ENCODE measurements at regions not wholly inside any gene's neighbourhood (a gene's known extent, or its start where the extent isn't known, plus 50 kb on each side); places are given as distances from the start of the nearest gene placed in this dataset.

- H3K4me2 ChIP-seq (ENCODE audit: low read length), result no peak overlapping the region
- H3K36me3 ChIP-seq (ENCODE audit: control insufficient read depth in 1 of 2, insufficient read depth in 2 of 2, low read length in 2 of 2), result no peaks in the 10 kb centered on the region
- no TSS peak for BruUV-seq (replicated peaks)
- intact Hi-C loops (cut with micrococcal nuclease), result no loop called here
- H2AFZ ChIP-seq (ENCODE audit: low read depth, low read length, poor library complexity, severe bottlenecking), result no peak overlapping the region
- CTCF ChIA-PET, result no interaction called here
- H4K20me1 ChIP-seq (ENCODE audit: insufficient read depth), result no peaks in the 10 kb centered on the region
- H3K79me2 ChIP-seq (ENCODE audit: insufficient read depth, low read length), result no peaks in the 10 kb centered on the region
- H3K4me3 ChIP-seq (replicated peaks in 1 of 2; ENCODE audit: low read depth in 1 of 2, low read length in 2 of 2), result no peak overlapping the region
- DNase-seq (ENCODE audit: low read depth, low spot score), result no peak
- no peaks in the 10 kb centered on the region; a peak in 2 of 4 replicates for H3K9me3 ChIP-seq (ENCODE audit: control insufficient read depth in 1 of 2, insufficient read depth in 1 of 2, low read depth in 1 of 2, low read length in 2 of 2)
- H3K9me2 ChIP-seq (ENCODE audit: insufficient read depth), result no peaks in the 10 kb centered on the region
- TF ChIP-seq, protein P1, sequence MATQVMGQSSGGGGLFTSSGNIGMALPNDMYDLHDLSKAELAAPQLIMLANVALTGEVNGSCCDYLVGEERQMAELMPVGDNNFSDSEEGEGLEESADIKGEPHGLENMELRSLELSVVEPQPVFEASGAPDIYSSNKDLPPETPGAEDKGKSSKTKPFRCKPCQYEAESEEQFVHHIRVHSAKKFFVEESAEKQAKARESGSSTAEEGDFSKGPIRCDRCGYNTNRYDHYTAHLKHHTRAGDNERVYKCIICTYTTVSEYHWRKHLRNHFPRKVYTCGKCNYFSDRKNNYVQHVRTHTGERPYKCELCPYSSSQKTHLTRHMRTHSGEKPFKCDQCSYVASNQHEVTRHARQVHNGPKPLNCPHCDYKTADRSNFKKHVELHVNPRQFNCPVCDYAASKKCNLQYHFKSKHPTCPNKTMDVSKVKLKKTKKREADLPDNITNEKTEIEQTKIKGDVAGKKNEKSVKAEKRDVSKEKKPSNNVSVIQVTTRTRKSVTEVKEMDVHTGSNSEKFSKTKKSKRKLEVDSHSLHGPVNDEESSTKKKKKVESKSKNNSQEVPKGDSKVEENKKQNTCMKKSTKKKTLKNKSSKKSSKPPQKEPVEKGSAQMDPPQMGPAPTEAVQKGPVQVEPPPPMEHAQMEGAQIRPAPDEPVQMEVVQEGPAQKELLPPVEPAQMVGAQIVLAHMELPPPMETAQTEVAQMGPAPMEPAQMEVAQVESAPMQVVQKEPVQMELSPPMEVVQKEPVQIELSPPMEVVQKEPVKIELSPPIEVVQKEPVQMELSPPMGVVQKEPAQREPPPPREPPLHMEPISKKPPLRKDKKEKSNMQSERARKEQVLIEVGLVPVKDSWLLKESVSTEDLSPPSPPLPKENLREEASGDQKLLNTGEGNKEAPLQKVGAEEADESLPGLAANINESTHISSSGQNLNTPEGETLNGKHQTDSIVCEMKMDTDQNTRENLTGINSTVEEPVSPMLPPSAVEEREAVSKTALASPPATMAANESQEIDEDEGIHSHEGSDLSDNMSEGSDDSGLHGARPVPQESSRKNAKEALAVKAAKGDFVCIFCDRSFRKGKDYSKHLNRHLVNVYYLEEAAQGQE (IDR thresholded peaks at IDR 0.05; ENCODE audit: low read depth), result no peak
- TF ChIP-seq SIN3A (IDR thresholded peaks at IDR 0.05; ENCODE audit: low read depth) (no peak), ZNF274 (IDR thresholded peaks at IDR 0.05; ENCODE audit: low read depth, low read length) (no peak), JUND (IDR thresholded peaks at IDR 0.05) (no peak), SRF (IDR thresholded peaks at IDR 0.05; ENCODE audit: low read depth) (no peak), SP1 (IDR thresholded peaks at IDR 0.05; ENCODE audit: low read depth) (no peak), EZH2phosphoT487 (IDR thresholded peaks at IDR 0.05; ENCODE audit: borderline replicate concordance) (no peak), EZH2 (IDR thresholded peaks at IDR 0.05) (no peak), CBX3 (IDR thresholded peaks at IDR 0.05; ENCODE audit: low read depth) (no peak), ZBTB33 (IDR thresholded peaks at IDR 0.05; ENCODE audit: extremely low read depth, insufficient replicate concordance, low read length) (no peak), POLR2A (IDR thresholded peaks at IDR 0.05; ENCODE audit: borderline replicate concordance, extremely low read depth, insufficient read depth, insufficient read length) (no peak), YY1 (IDR thresholded peaks at IDR 0.05; ENCODE audit: extremely low read depth, insufficient replicate concordance, low read depth, low read length) (no peak)
- TF ChIP-seq, protein P2, sequence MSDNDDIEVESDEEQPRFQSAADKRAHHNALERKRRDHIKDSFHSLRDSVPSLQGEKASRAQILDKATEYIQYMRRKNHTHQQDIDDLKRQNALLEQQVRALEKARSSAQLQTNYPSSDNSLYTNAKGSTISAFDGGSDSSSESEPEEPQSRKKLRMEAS (IDR thresholded peaks at IDR 0.05), result no peak
- TF ChIP-seq, protein P3, sequence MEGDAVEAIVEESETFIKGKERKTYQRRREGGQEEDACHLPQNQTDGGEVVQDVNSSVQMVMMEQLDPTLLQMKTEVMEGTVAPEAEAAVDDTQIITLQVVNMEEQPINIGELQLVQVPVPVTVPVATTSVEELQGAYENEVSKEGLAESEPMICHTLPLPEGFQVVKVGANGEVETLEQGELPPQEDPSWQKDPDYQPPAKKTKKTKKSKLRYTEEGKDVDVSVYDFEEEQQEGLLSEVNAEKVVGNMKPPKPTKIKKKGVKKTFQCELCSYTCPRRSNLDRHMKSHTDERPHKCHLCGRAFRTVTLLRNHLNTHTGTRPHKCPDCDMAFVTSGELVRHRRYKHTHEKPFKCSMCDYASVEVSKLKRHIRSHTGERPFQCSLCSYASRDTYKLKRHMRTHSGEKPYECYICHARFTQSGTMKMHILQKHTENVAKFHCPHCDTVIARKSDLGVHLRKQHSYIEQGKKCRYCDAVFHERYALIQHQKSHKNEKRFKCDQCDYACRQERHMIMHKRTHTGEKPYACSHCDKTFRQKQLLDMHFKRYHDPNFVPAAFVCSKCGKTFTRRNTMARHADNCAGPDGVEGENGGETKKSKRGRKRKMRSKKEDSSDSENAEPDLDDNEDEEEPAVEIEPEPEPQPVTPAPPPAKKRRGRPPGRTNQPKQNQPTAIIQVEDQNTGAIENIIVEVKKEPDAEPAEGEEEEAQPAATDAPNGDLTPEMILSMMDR (IDR thresholded peaks at IDR 0.05 in 2 of 3, conservative IDR thresholded peaks at IDR 0.05 in 1 of 3; ENCODE audit: borderline replicate concordance in 1 of 3, insufficient read depth in 1 of 3, low read depth in 2 of 3, low read length in 2 of 3), result no peak
- POLR2A ChIA-PET, result no interaction called here
- H3K4me1 ChIP-seq (ENCODE audit: control insufficient read depth in 1 of 2, insufficient read depth in 2 of 2, low read length in 2 of 2), result no peaks in the 10 kb centered on the region
- ATAC-seq, result no peak
- H3K27me3 ChIP-seq (ENCODE audit: insufficient read depth, low read length), result no peaks in the 10 kb centered on the region
- no peak overlapping the region for H3K9ac ChIP-seq (ENCODE audit: low read length)
- no peak overlapping the region for H3K27ac ChIP-seq (ENCODE audit: low read depth, low read length)
- RAD21 ChIA-PET (ENCODE audit: low non-redundant PET in 1 of 2, low total read pairs in 2 of 2, uncharacterized antibody in 2 of 2, unreplicated experiment in 2 of 2), result no interaction called here
These were observed 358.3 kb upstream of the SALL1 start for GRCh38 chr16:51509336-51509735.
